Frontal cortex (tissue), 3 donors: ENCODE measurements at regions not wholly inside any gene's neighbourhood (a gene's known extent, or its start where the extent isn't known, plus 50 kb on each side); places are given as distances from the start of the nearest gene placed in this dataset.

Experiments
- DNase-seq, 2 donors: peaks; one replicate each; pipeline ENCODE4 v3.0.0; 2012; ENCODE audit warnings: low spot score in 2 of 2
- FAIRE-seq: peaks from 2 replicates; lab custom pipeline; 2012; peaks lifted over from hg19 to GRCh38; lab: Jason Lieb, UNC
- donor health status: control.
- donor health status: control.
- donor health status: control.

DNA sequence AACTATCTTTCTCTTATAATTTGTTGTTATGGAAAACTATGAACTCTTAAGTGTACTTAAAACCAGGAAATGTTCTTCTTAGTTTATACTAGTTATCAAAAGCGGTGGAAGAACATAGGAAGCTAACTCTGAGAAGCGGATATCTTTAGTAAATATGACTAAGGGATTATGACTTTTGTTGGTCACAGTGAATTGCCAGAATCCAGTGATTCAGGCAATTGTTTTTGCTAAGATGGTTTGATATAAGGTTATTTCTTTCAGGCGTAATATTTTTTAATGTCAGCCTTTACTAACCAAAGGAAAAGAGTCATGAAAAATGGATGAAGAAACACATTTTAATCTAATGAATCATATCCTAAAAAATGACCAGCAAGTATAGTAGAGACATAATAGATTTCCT is 473.5 kb downstream of the FOXG1 start:
- DNase-seq (no peak), FAIRE-seq (no peak)

DNA sequence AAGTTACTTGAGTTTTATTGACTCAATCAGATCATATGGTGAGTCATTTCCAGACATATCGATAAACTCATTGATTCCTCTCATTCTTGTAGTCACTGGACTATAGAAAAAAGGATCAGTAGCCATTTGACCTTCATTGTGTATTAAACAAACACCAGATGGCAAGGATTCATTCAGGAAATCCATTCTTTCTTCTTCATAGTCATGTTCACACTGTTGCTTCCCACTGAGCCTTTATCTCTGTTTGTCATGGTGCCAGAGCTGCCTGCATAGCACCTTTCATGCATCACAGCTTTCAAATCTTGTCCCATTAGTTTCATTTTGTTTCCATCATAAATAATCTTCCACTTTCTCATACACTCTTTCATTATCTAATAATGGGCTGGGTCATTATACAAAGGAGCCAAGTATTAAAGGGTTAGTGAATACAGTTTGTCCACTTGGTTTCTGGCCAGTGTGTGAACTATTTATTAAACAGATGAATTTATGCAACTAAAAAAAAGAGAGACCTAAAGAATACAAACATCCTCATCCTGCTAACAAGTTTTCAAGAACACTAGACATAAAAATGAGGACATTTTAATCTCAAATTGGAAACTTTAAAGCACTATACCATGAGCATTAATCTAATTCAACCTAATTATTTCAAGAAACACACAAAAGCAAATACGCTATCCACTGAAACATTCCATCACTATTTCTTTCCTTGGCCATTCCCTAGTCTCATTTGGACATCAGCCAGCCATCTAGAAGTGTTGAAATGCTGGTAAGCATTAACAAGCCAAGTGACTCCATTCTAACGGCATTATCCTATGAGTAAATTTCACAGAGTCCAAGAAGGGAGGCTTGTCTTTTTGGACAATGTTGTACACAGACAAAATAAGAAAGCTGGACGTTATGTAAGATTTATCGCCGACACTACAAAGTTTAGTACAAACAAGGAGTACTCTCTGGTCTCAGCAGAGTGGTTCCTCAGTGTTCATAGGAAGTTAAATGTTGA is 476.5 kb downstream of the FOXG1 start:
- FAIRE-seq (no peak), DNase-seq (no peak)

DNA sequence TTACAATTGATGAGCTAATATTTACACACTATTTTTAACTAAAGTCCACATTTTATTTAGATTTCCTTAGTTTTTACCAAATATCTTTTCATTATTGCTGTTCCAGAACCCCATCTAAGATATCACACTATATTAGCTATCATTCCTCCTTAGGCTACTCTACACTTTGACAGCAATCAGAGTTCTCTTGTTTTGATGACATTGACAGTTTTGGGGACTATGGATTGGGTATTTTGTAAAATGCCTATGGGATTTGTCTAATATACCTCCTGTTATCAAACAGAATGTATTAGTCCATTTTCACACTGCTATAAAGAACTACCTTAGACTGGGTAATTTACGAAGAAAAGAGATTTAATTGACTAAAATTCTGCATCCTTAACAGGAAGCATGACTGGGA is 489.1 kb downstream of the FOXG1 start:
- DNase-seq (no peak), FAIRE-seq (no peak)

DNA sequence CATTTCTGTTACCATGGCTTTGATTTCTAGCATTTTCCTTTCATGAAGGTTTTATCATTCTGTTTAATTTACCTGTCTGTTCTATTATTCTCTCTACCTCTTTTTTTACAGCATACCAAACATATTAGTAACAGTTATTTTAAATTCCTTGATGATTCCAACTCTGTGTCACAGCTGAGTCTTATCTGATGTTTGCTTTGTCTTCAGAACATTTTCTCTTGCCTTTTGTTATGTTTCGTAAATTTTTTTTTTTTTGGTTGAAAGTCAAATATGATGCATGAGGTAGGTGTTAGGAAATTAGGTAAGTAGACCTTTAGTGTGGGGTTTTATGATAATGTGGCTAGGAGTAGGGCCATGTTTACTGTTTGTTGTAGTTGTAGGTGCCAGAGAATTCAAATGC is 496.4 kb downstream of the FOXG1 start:
- DNase-seq: no peak
- FAIRE-seq: no peak

GRCh38 chr14:29264865-29265264 is 498.3 kb downstream of the FOXG1 start:
- FAIRE-seq (no peak), DNase-seq (no peak)

DNA sequence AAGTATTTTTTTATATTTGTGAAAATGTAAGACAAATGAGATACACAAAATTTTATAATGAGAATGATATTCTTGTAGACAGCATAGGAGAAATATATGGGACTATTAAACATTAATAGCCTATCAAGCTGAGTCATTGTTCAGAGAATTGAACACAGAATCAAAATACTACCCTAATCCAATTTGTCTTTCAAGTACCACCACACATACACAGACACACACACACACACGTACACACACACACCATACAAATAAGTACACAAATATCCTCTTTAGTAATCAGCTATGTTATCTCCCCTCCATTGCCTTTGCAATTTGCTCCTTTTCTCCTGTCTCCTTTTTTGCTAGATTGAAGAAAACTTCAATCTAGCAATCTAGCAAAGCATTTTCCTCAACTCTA is 499.3 kb downstream of the FOXG1 start:
- FAIRE-seq: no peak
- no peak for DNase-seq

- FAIRE-seq (no peak), DNase-seq (no peak)
Measured at GRCh38 chr14:29271669-29272068, 505.1 kb downstream of the FOXG1 start.

DNA sequence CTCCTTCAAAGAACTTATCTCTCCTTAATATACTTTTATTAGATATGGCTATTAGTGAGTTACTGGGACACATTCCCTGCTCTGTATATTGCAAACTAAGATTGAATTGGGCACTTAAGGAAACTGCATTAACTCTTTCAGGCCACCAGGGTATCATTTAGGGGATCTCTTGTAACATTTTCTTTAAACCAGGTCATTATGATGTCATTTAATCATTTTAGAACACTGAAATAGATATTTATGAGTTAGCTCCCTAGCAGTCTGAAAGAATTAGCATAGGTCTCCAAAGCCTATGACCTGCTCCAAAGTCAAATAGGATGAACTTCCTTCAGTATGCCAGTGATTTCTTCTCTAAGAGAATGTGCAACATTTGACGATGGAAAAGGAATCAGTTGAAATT is 506.9 kb downstream of the FOXG1 start:
- FAIRE-seq: no peak
- no peak for DNase-seq

GRCh38 chr14:29274890-29275596 is 508.5 kb downstream of the FOXG1 start:
- FAIRE-seq: no peak
- no peak for DNase-seq

DNA sequence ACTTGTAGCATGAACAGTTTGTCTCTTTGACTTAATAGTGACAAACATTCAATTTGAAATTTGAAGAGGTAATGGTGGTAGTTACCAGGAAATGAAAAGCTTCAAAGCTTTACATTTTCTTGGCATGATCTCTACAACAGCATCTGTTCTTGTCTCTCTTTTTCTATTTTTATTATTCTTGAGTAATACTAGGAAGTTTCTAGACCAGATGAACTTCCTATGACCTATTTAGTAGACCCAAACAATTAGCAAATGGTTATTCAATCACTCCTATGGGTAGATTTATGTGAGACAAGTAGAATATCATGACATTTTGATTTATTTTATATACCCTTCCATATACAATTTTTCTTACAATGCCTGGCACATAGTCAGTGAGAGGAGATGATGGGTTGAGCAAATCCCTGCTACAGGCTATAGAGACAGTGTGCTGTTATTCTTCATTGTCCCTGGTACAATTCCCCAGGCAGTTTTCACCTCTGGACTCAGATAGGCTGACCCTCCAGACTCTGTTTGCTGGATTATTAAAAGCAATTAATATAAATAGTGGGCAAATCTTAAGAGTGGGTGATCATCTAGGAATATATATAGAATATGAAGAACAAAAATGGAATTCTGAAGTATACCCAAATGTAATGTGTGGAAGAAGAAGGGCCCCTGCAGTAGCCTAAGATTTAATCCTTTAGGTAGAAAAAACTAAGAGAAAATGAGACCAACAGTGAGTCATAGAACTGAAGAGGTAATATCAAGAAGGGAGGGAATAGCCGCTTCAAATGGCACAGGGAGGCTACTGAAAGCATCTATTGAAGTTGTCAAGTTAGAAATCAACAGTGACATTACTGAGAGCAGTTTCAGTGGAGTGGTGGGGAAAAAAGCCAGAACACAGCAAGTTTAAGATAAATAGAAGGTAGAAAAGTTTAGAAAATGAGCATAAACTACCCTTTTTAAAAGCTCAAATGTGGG is 512.0 kb downstream of the FOXG1 start:
- no peak for FAIRE-seq

GRCh38 chr14:29282169-29282568 is 515.6 kb downstream of the FOXG1 start:
- FAIRE-seq: no peak
- DNase-seq: no peak

More for the DNA sequence above, 512.0 kb downstream of the FOXG1 start:
- DNase-seq: no peak

GRCh38 chr14:29290441-29290840 is 523.9 kb downstream of the FOXG1 start:
- FAIRE-seq (no peak), DNase-seq (no peak)

DNA sequence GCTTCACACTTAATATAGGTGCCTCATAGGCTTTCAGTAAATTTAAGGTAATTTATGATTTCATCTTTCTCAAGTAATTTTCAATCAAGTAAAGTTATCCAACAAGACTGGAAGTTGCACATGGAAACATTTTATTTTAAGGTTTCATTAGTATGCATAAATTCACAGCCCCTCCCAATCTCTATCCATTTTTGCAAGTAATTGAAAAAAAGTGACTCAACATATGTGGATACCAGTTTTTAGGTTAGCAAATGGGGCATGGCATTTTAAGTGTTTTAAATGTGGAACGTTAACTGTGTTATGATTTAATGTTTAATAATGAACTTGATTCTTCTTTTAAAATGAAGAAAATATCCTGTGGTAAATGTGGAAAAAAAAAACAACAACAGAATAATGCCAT is 532.8 kb downstream of the FOXG1 start:
- FAIRE-seq (no peak), DNase-seq (no peak)

DNA sequence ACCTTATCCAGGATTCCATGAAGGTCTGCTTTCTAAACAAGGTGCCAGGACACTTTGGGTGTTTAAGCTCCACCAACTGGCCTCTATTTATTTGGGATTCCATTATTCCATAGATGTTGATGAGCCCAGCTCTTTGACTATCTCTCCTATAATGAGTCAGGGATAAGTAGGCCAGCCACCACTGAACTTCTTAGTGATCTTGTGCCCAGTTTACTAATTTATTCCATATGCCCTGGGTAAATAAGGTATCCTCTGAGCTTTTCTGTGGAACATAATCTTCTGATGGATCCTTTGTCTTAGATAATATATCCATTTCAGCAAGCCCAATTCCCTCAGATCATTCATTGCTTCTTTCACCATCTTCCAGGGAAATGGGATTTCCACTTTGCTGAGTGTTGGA is 535.0 kb downstream of the FOXG1 start:
- no peak for FAIRE-seq
- no peak for DNase-seq

DNA sequence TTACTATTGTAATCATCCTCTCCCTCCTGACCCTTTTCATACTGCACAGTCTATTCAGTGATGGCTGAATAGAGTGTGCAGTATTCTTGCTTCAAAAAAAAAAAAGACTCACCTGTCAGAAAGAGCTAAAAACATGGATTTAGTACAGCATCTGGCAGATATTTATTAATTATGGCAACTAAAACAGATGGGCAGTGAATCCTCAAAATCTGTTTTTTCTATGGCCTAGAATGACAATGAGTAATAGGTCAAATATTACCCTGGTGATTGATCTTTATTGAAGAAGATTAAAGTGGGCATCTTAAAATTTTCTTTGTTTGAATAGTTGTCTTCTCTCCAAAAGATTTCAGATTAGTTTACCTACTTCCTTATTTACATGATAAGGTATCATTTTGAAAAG is 543.6 kb downstream of the FOXG1 start:
- DNase-seq (no peak), FAIRE-seq (no peak)

- FAIRE-seq (no peak), DNase-seq (no peak)
Measured at GRCh38 chr14:29310757-29311156, 544.2 kb downstream of the FOXG1 start.

GRCh38 chr14:29311983-29312382 is 545.4 kb downstream of the FOXG1 start:
- FAIRE-seq: no peak
- DNase-seq: no peak

- no peak for FAIRE-seq
Measured at GRCh38 chr14:29316936-29317335, 550.3 kb downstream of the FOXG1 start.

GRCh38 chr14:29317423-29317822 is 550.8 kb downstream of the FOXG1 start:
- FAIRE-seq: no peak

More at GRCh38 chr14:29316936-29317335, 550.3 kb downstream of the FOXG1 start:
- DNase-seq: no peak

GRCh38 chr14:29320286-29320685 is 553.7 kb downstream of the FOXG1 start:
- DNase-seq (no peak), FAIRE-seq (no peak)

More at GRCh38 chr14:29317423-29317822, 550.8 kb downstream of the FOXG1 start:
- no peak for DNase-seq
